NCI-H2081 (cell line): ENCODE measurements at regions not wholly inside any gene's neighbourhood (a gene's known extent, or its start where the extent isn't known, plus 50 kb on each side); places are given as distances from the start of the nearest gene placed in this dataset.

ENCODE experiments used
- DNase-seq, 2 experiments: peaks; one replicate each; lab custom pipeline; 2025; lab: John Stamatoyannopoulos, UW

- DNase-seq: no peak
Observed at GRCh38 chr13:78784014-78784750, 125.2 kb upstream of the OBI1 start.

GRCh38 chr13:78780708-78781107 is 121.8 kb upstream of the OBI1 start:
- DNase-seq: no peak

GRCh38 chr13:78779608-78780007 is 120.7 kb upstream of the OBI1 start:
- DNase-seq: peak in 1 of 2 experiments; percentile 36

GRCh38 chr13:78777976-78778375 is 119.0 kb upstream of the OBI1 start:
- DNase-seq: no peak

GRCh38 chr13:78777396-78777795 is 118.4 kb upstream of the OBI1 start:
- no peak for DNase-seq

GRCh38 chr13:78772933-78773332 is 114.0 kb upstream of the OBI1 start:
- DNase-seq: no peak

- DNase-seq: no peak
Observed at GRCh38 chr13:78770601-78771000, 111.6 kb upstream of the OBI1 start.

- DNase-seq: no peak
Observed at GRCh38 chr13:78768950-78769349, 110.0 kb upstream of the OBI1 start.

GRCh38 chr13:78764665-78765064 is 105.7 kb upstream of the OBI1 start:
- no peak for DNase-seq

- no peak for DNase-seq
Observed at GRCh38 chr13:78762825-78763224, 103.9 kb upstream of the OBI1 start.

GRCh38 chr13:78759704-78760103 is 100.7 kb upstream of the OBI1 start:
- DNase-seq: no peak

GRCh38 chr13:78758549-78758948 is 99.6 kb upstream of the OBI1 start:
- DNase-seq: no peak

- no peak for DNase-seq
Observed at GRCh38 chr13:78753435-78753834, 94.5 kb upstream of the OBI1 start.

- no peak for DNase-seq
Observed at GRCh38 chr13:78750735-78751134, 91.8 kb upstream of the OBI1 start.

GRCh38 chr13:78743973-78744372 is 85.0 kb upstream of the OBI1 start:
- no peak for DNase-seq

GRCh38 chr13:78742659-78743058 is 83.7 kb upstream of the OBI1 start:
- no peak for DNase-seq

GRCh38 chr13:78736142-78736541 is 77.2 kb upstream of the OBI1 start:
- DNase-seq: no peak

GRCh38 chr13:78732445-78733017 is 73.6 kb upstream of the OBI1 start:
- DNase-seq: no peak

GRCh38 chr13:78722700-78723099 is 63.7 kb upstream of the OBI1 start:
- no peak for DNase-seq

- no peak for DNase-seq
Observed at GRCh38 chr13:78719367-78719766, 60.4 kb upstream of the OBI1 start.

- peak; percentile 6 to 39 for DNase-seq
Observed at GRCh38 chr13:78714717-78715116, 55.8 kb upstream of the OBI1 start.

GRCh38 chr13:78712831-78713230 is 53.9 kb upstream of the OBI1 start:
- peak; percentile 10 to 12 for DNase-seq

GRCh38 chr13:78709028-78709427 is 50.1 kb upstream of the OBI1 start:
- DNase-seq: no peak
